H9 (cell line): ENCODE measurements at regions not wholly inside any gene's neighbourhood (a gene's known extent, or its start where the extent isn't known, plus 50 kb on each side); places are given as distances from the start of the nearest gene placed in this dataset.

Experiments
- DNase-seq: peaks from one replicate; pipeline ENCODE4 v3.0.0-alpha.2; 2017
- H2AFZ ChIP-seq: one replicate; pipeline ENCODE4 v1.6.1; 2013; ENCODE audit warnings: mild to moderate bottlenecking, low read length, control low read depth, moderate library complexity
- H2AK5ac ChIP-seq: 2 replicates; pipeline ENCODE4 v1.6.1; 2013; ENCODE audit warnings: low read length, control low read depth, mixed read lengths; ENCODE audit not compliant: insufficient read length
- H2BK120ac ChIP-seq: one replicate; pipeline ENCODE4 v1.6.1; 2013; ENCODE audit warnings: low read depth, mild to moderate bottlenecking, low read length, control low read depth, inconsistent platforms; ENCODE audit not compliant: poor library complexity, severe bottlenecking
- H2BK12ac ChIP-seq: 2 replicates; pipeline ENCODE4 v1.6.1; 2013; ENCODE audit warnings: low read length, control low read depth, mixed read lengths, low read depth; ENCODE audit not compliant: insufficient read length
- H2BK15ac ChIP-seq: 2 replicates; pipeline ENCODE4 v1.6.1; 2013; ENCODE audit warnings: low read depth, low read length, control low read depth
- H2BK20ac ChIP-seq: one replicate; pipeline ENCODE4 v1.6.1; 2013; ENCODE audit warnings: low read depth, mild to moderate bottlenecking, low read length, control low read depth, inconsistent platforms; ENCODE audit not compliant: poor library complexity, severe bottlenecking
- H2BK5ac ChIP-seq: 2 replicates; pipeline ENCODE4 v1.6.1; 2013; ENCODE audit warnings: low read length, control low read depth, mixed read lengths; ENCODE audit not compliant: insufficient read length
- H3K14ac ChIP-seq: 2 replicates; pipeline ENCODE4 v1.6.1; 2013; ENCODE audit warnings: low read length, control low read depth; ENCODE audit not compliant: insufficient read depth
- H3K18ac ChIP-seq: 2 replicates; pipeline ENCODE4 v1.6.1; 2013; ENCODE audit warnings: low read depth, mild to moderate bottlenecking, mixed read lengths, low read length, control low read depth; ENCODE audit not compliant: insufficient read length
- H3K23ac ChIP-seq: 2 replicates; pipeline ENCODE4 v1.6.1; 2013; ENCODE audit warnings: low read length, control low read depth, mixed read lengths, low read depth; ENCODE audit not compliant: insufficient read length
- H3K23me2 ChIP-seq: 2 replicates; pipeline ENCODE4 v1.6.1; 2013; ENCODE audit warnings: low read depth, mild to moderate bottlenecking, mixed read lengths, low read length, control low read depth; ENCODE audit not compliant: insufficient read length, poor library complexity, severe bottlenecking
- H3K27ac ChIP-seq: 2 replicates; pipeline ENCODE4 v1.5.1; 2013; ENCODE audit warnings: low read length, control low read depth, mixed read lengths, low read depth; ENCODE audit not compliant: insufficient read length
- H3K27me3 ChIP-seq: 2 replicates; pipeline ENCODE4 v1.6.1; 2013; ENCODE audit warnings: low read length, control low read depth, inconsistent platforms; ENCODE audit not compliant: insufficient read depth
- H3K4ac ChIP-seq: 2 replicates; pipeline ENCODE4 v1.6.1; 2013; ENCODE audit warnings: low read depth, mild to moderate bottlenecking, control low read depth, inconsistent platforms, low read length, moderate library complexity
- H3K4me1 ChIP-seq: 2 replicates; pipeline ENCODE4 v1.6.1; 2013; ENCODE audit warnings: low read length, control low read depth, inconsistent platforms; ENCODE audit not compliant: insufficient read depth
- H3K4me2 ChIP-seq: 2 replicates; pipeline ENCODE4 v1.6.1; 2013; ENCODE audit warnings: low read length, control low read depth, mixed read lengths; ENCODE audit not compliant: insufficient read length, insufficient read depth
- H3K56ac ChIP-seq: 2 replicates; pipeline ENCODE4 v1.6.1; 2013; ENCODE audit warnings: low read depth, mild to moderate bottlenecking, mixed read lengths, low read length, control low read depth; ENCODE audit not compliant: insufficient read length
- H3K79me1 ChIP-seq: 2 replicates; pipeline ENCODE4 v1.6.1; 2013; ENCODE audit warnings: low read depth, mild to moderate bottlenecking, moderate library complexity, low read length, control low read depth, inconsistent platforms; ENCODE audit not compliant: insufficient read depth, poor library complexity, severe bottlenecking
- H3K79me2 ChIP-seq: 2 replicates; pipeline ENCODE4 v1.6.1; 2013; ENCODE audit warnings: low read length, control low read depth, inconsistent platforms; ENCODE audit not compliant: insufficient read depth
- H3K9ac ChIP-seq: 2 replicates; pipeline ENCODE4 v1.6.1; 2013; ENCODE audit warnings: low read length, control low read depth, mixed read lengths; ENCODE audit not compliant: insufficient read length; ENCODE audit errors: extremely low read depth
- H3K9me3 ChIP-seq: one replicate; pipeline ENCODE4 v1.6.1; 2013; ENCODE audit warnings: low read depth, low read length, inconsistent platforms; ENCODE audit not compliant: control insufficient read depth
- H3T11ph ChIP-seq: one replicate; pipeline ENCODE4 v1.6.1; 2013; ENCODE audit warnings: mild to moderate bottlenecking, low read length, control low read depth, inconsistent platforms
- H4K20me1 ChIP-seq: one replicate; pipeline ENCODE4 v1.6.1; 2013; ENCODE audit not compliant: control insufficient read depth, insufficient read length, insufficient read depth
- H4K5ac ChIP-seq: 2 replicates; pipeline ENCODE4 v1.6.1; 2013; ENCODE audit warnings: low read depth, mild to moderate bottlenecking, mixed read lengths, low read length, control low read depth; ENCODE audit not compliant: insufficient read length
- H4K8ac ChIP-seq: replicated peaks from 2 replicates; pipeline ENCODE4 v1.6.1; 2013; ENCODE audit warnings: low read length, control low read depth, mixed read lengths, low read depth; ENCODE audit not compliant: insufficient read length
- H4K91ac ChIP-seq: 2 replicates; pipeline ENCODE4 v1.6.1; 2013; ENCODE audit warnings: low read depth, mild to moderate bottlenecking, moderate library complexity, mixed read lengths, low read length, control low read depth; ENCODE audit not compliant: insufficient read length
- H3K27ac Mint-ChIP-seq, 3 experiments: 2 replicates in 2 of 3; 3 replicates in 1 of 3; pipeline ENCODE4 v1.8.0; 2020 to 2021; ENCODE audit warnings: mixed read lengths in 3 of 3, mild to moderate bottlenecking in 1 of 3, moderate library complexity in 1 of 3
- H3K27me3 Mint-ChIP-seq: 2 replicates; pipeline ENCODE4 v1.8.0; 2021; ENCODE audit warnings: low read depth, mild to moderate bottlenecking, moderate library complexity, mixed read lengths
- H3K36me3 Mint-ChIP-seq, 3 experiments: 2 replicates in 2 of 3; 3 replicates in 1 of 3; pipeline ENCODE4 v1.8.0; 2020 to 2021; ENCODE audit warnings: low read depth in 3 of 3, mixed read lengths in 3 of 3; ENCODE audit not compliant: insufficient read depth in 1 of 3
- H3K4me1 Mint-ChIP-seq, 2 experiments: 2 replicates each; pipeline ENCODE4 v1.8.0; 2020; ENCODE audit warnings: mixed read lengths in 2 of 2
- H3K4me3 Mint-ChIP-seq, 2 experiments: 2 replicates in 1 of 2; 3 replicates in 1 of 2; pipeline ENCODE4 v1.8.0; 2020 to 2021; ENCODE audit warnings: mild to moderate bottlenecking in 2 of 2, mixed read lengths in 2 of 2, moderate library complexity in 1 of 2
- H3K9me3 Mint-ChIP-seq, 2 experiments: 2 replicates in 1 of 2; 3 replicates in 1 of 2; pipeline ENCODE4 v1.8.0; 2020; ENCODE audit warnings: mild to moderate bottlenecking in 2 of 2, mixed read lengths in 2 of 2, moderate library complexity in 1 of 2
- CTCF ChIP-seq: fragments of 200-600 bp; sonication (generic); conservative IDR thresholded peaks from 3 replicates; pipeline ENCODE4 v1.8.0; 2021; ENCODE audit warnings: antibody characterized with exemption, mild to moderate bottlenecking
- WGBS: extraction: QIAGEN DNeasy Blood & Tissue Kit; methylation state at CpG from one replicate; pipeline ENCODE4 v1.1.7; 2013; ENCODE audit warnings: missing lambda C conversion rate, low lambda C conversion rate, mixed read lengths; ENCODE audit not compliant: insufficient read length; ENCODE audit errors: extremely low coverage; 5-methylcytosine and 5-hydroxymethylcytosine counted together

- Histone ChIP-seq H3K18ac (no peak overlapping the region), H4K8ac (no peak overlapping the region), H2AFZ (no peak overlapping the region), H2AK5ac (no peak overlapping the region), H2BK5ac (no peak overlapping the region), H3T11ph (no peak overlapping the region), H3K9ac (no peak overlapping the region), H3K4ac (no peak overlapping the region), H3K4me1 (no peaks in the 10 kb centered on the region), H4K20me1 (no peaks in the 10 kb centered on the region), H2BK20ac (no peak overlapping the region), H3K56ac (no peak overlapping the region), H3K27me3 (no peaks in the 10 kb centered on the region), H3K14ac (no peak overlapping the region), H3K27ac (no peak overlapping the region), H4K91ac (no peak overlapping the region), H3K79me1 (no peaks in the 10 kb centered on the region), H3K23ac (no peak overlapping the region), H2BK120ac (no peak overlapping the region), H2BK15ac (no peak overlapping the region), H2BK12ac (no peak overlapping the region), H3K79me2 (no peaks in the 10 kb centered on the region), H3K23me2 (no peaks in the 10 kb centered on the region), H3K4me2 (no peak overlapping the region), H3K9me3 (no peaks in the 10 kb centered on the region), H4K5ac (no peak overlapping the region)
- Mint-ChIP-seq H3K9me3 (peaks cover 0 to 2% of the 10 kb centered on the region in 2 experiments; a peak in 1 of 5 replicates), H3K4me1 (no peaks in the 10 kb centered on the region), H3K27ac (no peak overlapping the region), H3K27me3 (no peaks in the 10 kb centered on the region; the same call in 1 of the 2 replicates), H3K4me3 (no peak overlapping the region), H3K36me3 (peaks cover 0 to 3% (median 0%) of the 10 kb centered on the region in 3 experiments; a peak in 1 of 7 replicates)
- TF ChIP-seq CTCF: no peak
- no CpG with 5 or more reads among the region's 5 CpGs for WGBS
- no peak for DNase-seq
Measured at GRCh38 chr2:59827677-59828076, 725.8 kb downstream of the BCL11A start.
